Peyer's patch (tissue), 4 donors: ENCODE measurements at regions not wholly inside any gene's neighbourhood (a gene's known extent, or its start where the extent isn't known, plus 50 kb on each side); places are given as distances from the start of the nearest gene placed in this dataset.

Experiments
- CTCF ChIP-seq, 6 experiments: fragments of 450-650 bp in 4 of 6; fragments of 200-600 bp in 2 of 6; sonication (generic) in 1 of 6; IDR thresholded peaks; one replicate each; pipeline ENCODE4 v1.5.1; 2017 to 2019; ENCODE audit warnings: antibody characterized with exemption in 6 of 6, mild to moderate bottlenecking in 3 of 6, moderate library complexity in 1 of 6
- POLR2A ChIP-seq, 2 donors: fragments of 450-650 bp; IDR thresholded peaks; one replicate each; pipeline ENCODE4 v1.5.1; 2017; ENCODE audit warnings: antibody characterized with exemption in 2 of 2, mild to moderate bottlenecking in 2 of 2, moderate library complexity in 2 of 2

- TF ChIP-seq CTCF (IDR thresholded peaks at IDR 0.05): no peak
- TF ChIP-seq POLR2A (IDR thresholded peaks at IDR 0.05): no peak
Measured at GRCh38 chr6:105844275-105844883, 241.8 kb upstream of the PRDM1 start.
